ENCODE measurements at regions not wholly inside any gene's neighbourhood (a gene's known extent, or its start where the extent isn't known, plus 50 kb on each side); places are given as distances from the start of the nearest gene placed in this dataset.

- no CpG with 5 or more reads among the region's 5 CpGs for WGBS, 2 experiments (ENCODE audit: extremely low coverage in 2 of 2, insufficient read length in 1 of 2)
- no peak overlapping the region for H3K14ac ChIP-seq (replicated peaks; ENCODE audit: low read depth, low read length)
- H4K5ac ChIP-seq (ENCODE audit: low read depth, low read length): no peak overlapping the region
- no peak for DNase-seq
- peaks cover 4% of the 10 kb centered on the region; the same call in 1 of the 2 replicates for H3K27me3 ChIP-seq (ENCODE audit: control insufficient read depth, insufficient read depth, low read length)
- H3K4me1 ChIP-seq (ENCODE audit: control insufficient read depth, insufficient read depth, low read length): no peaks in the 10 kb centered on the region
- no peak overlapping the region for H3K4me2 ChIP-seq (ENCODE audit: low read depth, low read length)
- no peak overlapping the region for H2BK5ac ChIP-seq (ENCODE audit: low read depth, low read length, poor library complexity, severe bottlenecking)
- no peak overlapping the region for H3K56ac ChIP-seq (ENCODE audit: extremely low read depth, insufficient read depth, low read length)
- H3K9ac ChIP-seq (ENCODE audit: low read depth, low read length): no peak overlapping the region
- ChIA-PET POLR2A (ENCODE audit: unreplicated experiment) (interaction anchor here (0.5 kb wide), 1 partner anchor 55 kb away, joined by 3 read pairs; no protein-coding TSS in a partner anchor), CTCF (no interaction called here)
- no peak overlapping the region for H3K18ac ChIP-seq (ENCODE audit: low read depth, low read length)
- H2BK20ac ChIP-seq (ENCODE audit: low read depth, low read length): no peak overlapping the region
- no peak for ATAC-seq (ENCODE audit: low read depth)
- H4K91ac ChIP-seq (ENCODE audit: insufficient read depth, low read depth, low read length): no peak overlapping the region
- no peak overlapping the region for H2AK9ac ChIP-seq (replicated peaks; ENCODE audit: low read depth, low read length, poor library complexity)
- H2AK5ac ChIP-seq (ENCODE audit: low read depth, low read length): no peak overlapping the region
- intact Hi-C loops (cut with micrococcal nuclease) (no loop called here), dilution Hi-C loops (cut with HindIII; ENCODE audit: low sequenced_read_pairs, unreplicated experiment) (no loop called here), in situ Hi-C loops (cut with MboI; ENCODE audit: low sequenced_read_pairs) (no loop called here)
- BruUV-seq (replicated peaks): no TSS peak
- no peaks in the 10 kb centered on the region for H3K9me1 ChIP-seq (ENCODE audit: insufficient read depth, low read length)
- H3K23ac ChIP-seq (ENCODE audit: low read depth, low read length): no peak overlapping the region
- no peak overlapping the region for H2BK15ac ChIP-seq (ENCODE audit: low read depth, low read length)
- no peaks in the 10 kb centered on the region for H3K36me3 ChIP-seq (ENCODE audit: control insufficient read depth, insufficient read depth, low read length)
- H2AFZ ChIP-seq (replicated peaks; ENCODE audit: low read length, poor library complexity): no peak overlapping the region
- no peaks in the 10 kb centered on the region for H3K9me3 ChIP-seq (ENCODE audit: control insufficient read depth, insufficient read depth, low read length)
- no peak overlapping the region for H3K27ac ChIP-seq (ENCODE audit: insufficient read depth, low read length)
- no peak overlapping the region for H4K8ac ChIP-seq (ENCODE audit: low read depth in 2 of 2, low read length in 2 of 2)
- no peaks in the 10 kb centered on the region for H4K20me1 ChIP-seq (ENCODE audit: insufficient read depth, low read length)
- TF ChIP-seq BHLHE40 (IDR thresholded peaks at IDR 0.05; ENCODE audit: low read depth, low read length) (no peak), POLR2A (IDR thresholded peaks at IDR 0.05; ENCODE audit: low read depth, low read length) (no peak), SMC3 (IDR thresholded peaks at IDR 0.05; ENCODE audit: low read depth, low read length) (no peak), CEBPB (IDR thresholded peaks at IDR 0.05; ENCODE audit: low read depth, low read length) (no peak), MAZ (IDR thresholded peaks at IDR 0.05; ENCODE audit: borderline replicate concordance, low read depth, low read length) (no peak), RCOR1 (IDR thresholded peaks at IDR 0.05; ENCODE audit: insufficient replicate concordance, low read length) (no peak), NFE2L2 (IDR thresholded peaks at IDR 0.05; ENCODE audit: low read depth, low read length) (no peak), RFX5 (IDR thresholded peaks at IDR 0.05; ENCODE audit: low read depth, low read length) (no peak), FOS (IDR thresholded peaks at IDR 0.05; ENCODE audit: low read depth, low read length) (no peak), MXI1 (IDR thresholded peaks at IDR 0.05; ENCODE audit: borderline replicate concordance, low read depth, low read length) (no peak)
- TF ChIP-seq, protein P1, sequence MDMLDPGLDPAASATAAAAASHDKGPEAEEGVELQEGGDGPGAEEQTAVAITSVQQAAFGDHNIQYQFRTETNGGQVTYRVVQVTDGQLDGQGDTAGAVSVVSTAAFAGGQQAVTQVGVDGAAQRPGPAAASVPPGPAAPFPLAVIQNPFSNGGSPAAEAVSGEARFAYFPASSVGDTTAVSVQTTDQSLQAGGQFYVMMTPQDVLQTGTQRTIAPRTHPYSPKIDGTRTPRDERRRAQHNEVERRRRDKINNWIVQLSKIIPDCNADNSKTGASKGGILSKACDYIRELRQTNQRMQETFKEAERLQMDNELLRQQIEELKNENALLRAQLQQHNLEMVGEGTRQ (IDR thresholded peaks at IDR 0.05; ENCODE audit: low read depth, low read length): no peak
- TF ChIP-seq, protein P2, sequence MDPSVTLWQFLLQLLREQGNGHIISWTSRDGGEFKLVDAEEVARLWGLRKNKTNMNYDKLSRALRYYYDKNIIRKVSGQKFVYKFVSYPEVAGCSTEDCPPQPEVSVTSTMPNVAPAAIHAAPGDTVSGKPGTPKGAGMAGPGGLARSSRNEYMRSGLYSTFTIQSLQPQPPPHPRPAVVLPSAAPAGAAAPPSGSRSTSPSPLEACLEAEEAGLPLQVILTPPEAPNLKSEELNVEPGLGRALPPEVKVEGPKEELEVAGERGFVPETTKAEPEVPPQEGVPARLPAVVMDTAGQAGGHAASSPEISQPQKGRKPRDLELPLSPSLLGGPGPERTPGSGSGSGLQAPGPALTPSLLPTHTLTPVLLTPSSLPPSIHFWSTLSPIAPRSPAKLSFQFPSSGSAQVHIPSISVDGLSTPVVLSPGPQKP (IDR thresholded peaks at IDR 0.05; ENCODE audit: borderline replicate concordance, low read depth, low read length): no peak
- no peak overlapping the region for H2BK120ac ChIP-seq (ENCODE audit: low read depth, low read length)
- H3K4me3 ChIP-seq (ENCODE audit: insufficient read depth, low read depth, low read length): no peak overlapping the region
- H3K4ac ChIP-seq (ENCODE audit: low read depth, low read length): no peak overlapping the region
- no peaks in the 10 kb centered on the region for H3K79me1 ChIP-seq (ENCODE audit: low read depth in 1 of 2, low read length in 2 of 2)
Measured at GRCh38 chr21:37987668-37988067, 71.4 kb upstream of the KCNJ6 start.

Data from IMR-90 (cell line).